ENCODE measurements at regions not wholly inside any gene's neighbourhood (a gene's known extent, or its start where the extent isn't known, plus 50 kb on each side); places are given as distances from the start of the nearest gene placed in this dataset.

GRCh38 chr21:28444111-28444510, 548.6 kb downstream of the LTN1 start:
- TF ChIP-seq, protein P1, sequence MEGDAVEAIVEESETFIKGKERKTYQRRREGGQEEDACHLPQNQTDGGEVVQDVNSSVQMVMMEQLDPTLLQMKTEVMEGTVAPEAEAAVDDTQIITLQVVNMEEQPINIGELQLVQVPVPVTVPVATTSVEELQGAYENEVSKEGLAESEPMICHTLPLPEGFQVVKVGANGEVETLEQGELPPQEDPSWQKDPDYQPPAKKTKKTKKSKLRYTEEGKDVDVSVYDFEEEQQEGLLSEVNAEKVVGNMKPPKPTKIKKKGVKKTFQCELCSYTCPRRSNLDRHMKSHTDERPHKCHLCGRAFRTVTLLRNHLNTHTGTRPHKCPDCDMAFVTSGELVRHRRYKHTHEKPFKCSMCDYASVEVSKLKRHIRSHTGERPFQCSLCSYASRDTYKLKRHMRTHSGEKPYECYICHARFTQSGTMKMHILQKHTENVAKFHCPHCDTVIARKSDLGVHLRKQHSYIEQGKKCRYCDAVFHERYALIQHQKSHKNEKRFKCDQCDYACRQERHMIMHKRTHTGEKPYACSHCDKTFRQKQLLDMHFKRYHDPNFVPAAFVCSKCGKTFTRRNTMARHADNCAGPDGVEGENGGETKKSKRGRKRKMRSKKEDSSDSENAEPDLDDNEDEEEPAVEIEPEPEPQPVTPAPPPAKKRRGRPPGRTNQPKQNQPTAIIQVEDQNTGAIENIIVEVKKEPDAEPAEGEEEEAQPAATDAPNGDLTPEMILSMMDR (IDR thresholded peaks at IDR 0.05), result no peak
- TF ChIP-seq EZH2 (IDR thresholded peaks at IDR 0.05; ENCODE audit: borderline replicate concordance, insufficient read depth, low read depth, low read length, poor library complexity, severe bottlenecking), result no peak
